ENCODE measurements at regions not wholly inside any gene's neighbourhood (a gene's known extent, or its start where the extent isn't known, plus 50 kb on each side); places are given as distances from the start of the nearest gene placed in this dataset.

GRCh38 chr11:91173701-91174100 is 950.9 kb upstream of the CHORDC1 start:
- Histone ChIP-seq H3K9me2 (replicated peaks; ENCODE audit: low read length) (no peaks in the 10 kb centered on the region), H3K9ac (ENCODE audit: low read length) (no peak overlapping the region), H3K4me1 (ENCODE audit: insufficient read depth, low read length) (peaks cover 5% of the 10 kb centered on the region), H3K4me2 (ENCODE audit: low read length) (no peak overlapping the region), H3K36me3 (ENCODE audit: low read depth, low read length) (no peaks in the 10 kb centered on the region), H3K79me2 (ENCODE audit: low read length) (no peaks in the 10 kb centered on the region), H4K20me1 (ENCODE audit: low read length) (no peaks in the 10 kb centered on the region), H3F3A (ENCODE audit: low read length, unreplicated experiment) (no peaks in the 10 kb centered on the region), H3K9me3 (ENCODE audit: low read length) (no peaks in the 10 kb centered on the region), H3K4me3 (ENCODE audit: low read length) (no peak overlapping the region), H3K27ac (ENCODE audit: low read length) (no peak overlapping the region), H2AFZ (ENCODE audit: low read length) (no peak overlapping the region), H3K27me3 (ENCODE audit: low read length) (no peaks in the 10 kb centered on the region)
- ATAC-seq (no peak; the same call in 1 of the 2 replicates), DNase-seq (peak; percentile 64)
- no TSS peak for BruUV-seq (replicated peaks)
- ChIA-PET POLR2A (ENCODE audit: unreplicated experiment) (no interaction called here), CTCF (no interaction called here)
- intact Hi-C loops (cut with micrococcal nuclease): no loop called here
- no peak for TF ChIP-seq EZH2 (IDR thresholded peaks at IDR 0.05; ENCODE audit: low read length, unreplicated experiment)
- TF ChIP-seq EZH2phosphoT487 (IDR thresholded peaks at IDR 0.05; ENCODE audit: borderline replicate concordance, low read length): no peak
- TF ChIP-seq, protein P1, sequence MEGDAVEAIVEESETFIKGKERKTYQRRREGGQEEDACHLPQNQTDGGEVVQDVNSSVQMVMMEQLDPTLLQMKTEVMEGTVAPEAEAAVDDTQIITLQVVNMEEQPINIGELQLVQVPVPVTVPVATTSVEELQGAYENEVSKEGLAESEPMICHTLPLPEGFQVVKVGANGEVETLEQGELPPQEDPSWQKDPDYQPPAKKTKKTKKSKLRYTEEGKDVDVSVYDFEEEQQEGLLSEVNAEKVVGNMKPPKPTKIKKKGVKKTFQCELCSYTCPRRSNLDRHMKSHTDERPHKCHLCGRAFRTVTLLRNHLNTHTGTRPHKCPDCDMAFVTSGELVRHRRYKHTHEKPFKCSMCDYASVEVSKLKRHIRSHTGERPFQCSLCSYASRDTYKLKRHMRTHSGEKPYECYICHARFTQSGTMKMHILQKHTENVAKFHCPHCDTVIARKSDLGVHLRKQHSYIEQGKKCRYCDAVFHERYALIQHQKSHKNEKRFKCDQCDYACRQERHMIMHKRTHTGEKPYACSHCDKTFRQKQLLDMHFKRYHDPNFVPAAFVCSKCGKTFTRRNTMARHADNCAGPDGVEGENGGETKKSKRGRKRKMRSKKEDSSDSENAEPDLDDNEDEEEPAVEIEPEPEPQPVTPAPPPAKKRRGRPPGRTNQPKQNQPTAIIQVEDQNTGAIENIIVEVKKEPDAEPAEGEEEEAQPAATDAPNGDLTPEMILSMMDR (conservative IDR thresholded peaks at IDR 0.05; ENCODE audit: low read depth, low read length): no peak

DNA sequence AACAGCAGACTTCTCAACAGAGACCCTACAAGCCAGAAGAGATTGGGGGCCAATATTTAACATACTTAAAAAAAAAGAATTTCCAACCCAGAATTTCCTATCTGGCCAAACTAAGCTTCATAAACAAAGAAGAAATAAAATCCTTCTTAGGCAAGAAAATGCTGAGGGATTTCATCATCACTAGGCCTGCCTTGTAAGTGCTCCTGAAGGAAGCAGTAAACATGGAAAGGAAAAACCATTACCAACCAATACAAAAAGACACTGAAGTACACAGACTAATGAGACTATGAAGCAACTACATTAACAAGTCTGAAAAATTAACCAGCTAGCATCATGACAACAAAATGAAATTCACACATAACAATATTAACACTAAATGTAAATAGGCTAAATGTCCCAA is 947.9 kb upstream of the CHORDC1 start:
- no peaks in the 10 kb centered on the region for H3K9me3 ChIP-seq (ENCODE audit: low read length)
- H3K27ac ChIP-seq (ENCODE audit: low read length): no peak overlapping the region
- no TSS peak for BruUV-seq (replicated peaks)
- H2AFZ ChIP-seq (ENCODE audit: low read length): no peak overlapping the region
- peaks cover 5% of the 10 kb centered on the region for H3K4me1 ChIP-seq (ENCODE audit: insufficient read depth, low read length)
- TF ChIP-seq EZH2 (IDR thresholded peaks at IDR 0.05; ENCODE audit: low read length, unreplicated experiment) (no peak), EZH2phosphoT487 (IDR thresholded peaks at IDR 0.05; ENCODE audit: borderline replicate concordance, low read length) (no peak)
- TF ChIP-seq, protein P1 (conservative IDR thresholded peaks at IDR 0.05; ENCODE audit: low read depth, low read length): no peak
- ATAC-seq (no peak), DNase-seq (no peak)
- no peak overlapping the region for H3K9ac ChIP-seq (ENCODE audit: low read length)
- H3K27me3 ChIP-seq (ENCODE audit: low read length): no peaks in the 10 kb centered on the region
- no peaks in the 10 kb centered on the region for H3K9me2 ChIP-seq (replicated peaks; ENCODE audit: low read length)
- H4K20me1 ChIP-seq (ENCODE audit: low read length): no peaks in the 10 kb centered on the region
- no peak overlapping the region for H3K4me2 ChIP-seq (ENCODE audit: low read length)
- H3F3A ChIP-seq (ENCODE audit: low read length, unreplicated experiment): no peaks in the 10 kb centered on the region
- ChIA-PET POLR2A (ENCODE audit: unreplicated experiment) (no interaction called here), CTCF (no interaction called here)
- no peaks in the 10 kb centered on the region for H3K79me2 ChIP-seq (ENCODE audit: low read length)
- no peak overlapping the region for H3K4me3 ChIP-seq (ENCODE audit: low read length)
- no peaks in the 10 kb centered on the region for H3K36me3 ChIP-seq (ENCODE audit: low read depth, low read length)
- intact Hi-C loops (cut with micrococcal nuclease): no loop called here

- TF ChIP-seq EZH2 (IDR thresholded peaks at IDR 0.05; ENCODE audit: low read length, unreplicated experiment) (no peak), EZH2phosphoT487 (IDR thresholded peaks at IDR 0.05; ENCODE audit: borderline replicate concordance, low read length) (no peak)
- TF ChIP-seq, protein P1 (conservative IDR thresholded peaks at IDR 0.05; ENCODE audit: low read depth, low read length): no peak
- Histone ChIP-seq H3K4me1 (ENCODE audit: insufficient read depth, low read length) (peaks cover 34% of the 10 kb centered on the region), H3K27ac (ENCODE audit: low read length) (0 out of 2 replicates have a peak overlapping the region, but pooled peaks have one; percentile 19), H3K9me2 (replicated peaks; ENCODE audit: low read length) (no peaks in the 10 kb centered on the region), H3K79me2 (ENCODE audit: low read length) (no peaks in the 10 kb centered on the region), H3K27me3 (ENCODE audit: low read length) (no peaks in the 10 kb centered on the region), H3F3A (ENCODE audit: low read length, unreplicated experiment) (no peaks in the 10 kb centered on the region), H3K4me3 (ENCODE audit: low read length) (peak overlapping the region; percentile 14; the same call in 1 of the 2 replicates), H4K20me1 (ENCODE audit: low read length) (no peaks in the 10 kb centered on the region), H3K4me2 (ENCODE audit: low read length) (peak overlapping the region; percentile 67), H3K9me3 (ENCODE audit: low read length) (no peaks in the 10 kb centered on the region), H3K36me3 (ENCODE audit: low read depth, low read length) (no peaks in the 10 kb centered on the region), H3K9ac (ENCODE audit: low read length) (no peak overlapping the region), H2AFZ (ENCODE audit: low read length) (no peak overlapping the region; the same call in 1 of the 2 replicates)
- peak; percentile 54; the same call in 1 of the 2 replicates for ATAC-seq
- no TSS peak for BruUV-seq (replicated peaks)
- DNase-seq: peak; percentile 56
- ChIA-PET CTCF (no interaction called here), POLR2A (ENCODE audit: unreplicated experiment) (no interaction called here)
- intact Hi-C loops (cut with micrococcal nuclease): loop anchor here (10.0 kb wide), 1 partner anchor 230 kb away; no protein-coding TSS in a partner anchor
These were observed 941.6 kb upstream of the CHORDC1 start for GRCh38 chr11:91164452-91164822.
